OCI-LY7 (cell line): ENCODE measurements at regions not wholly inside any gene's neighbourhood (a gene's known extent, or its start where the extent isn't known, plus 50 kb on each side); places are given as distances from the start of the nearest gene placed in this dataset.
A peak's percentile ranks its signal among the peaks of the same experiment; 100 is the strongest.

Source experiments
- BruUV-seq: library from RNA; stranded (reverse); fragments of 400-500 nt; replicated peaks from 2 replicates; lab custom pipeline; 2021; lab: Mats Ljungman, UMichigan
- CTCF ChIA-PET: fragments of 300-600 bp; sonication (Branson Sonifier 250); formaldehyde crosslinking; loops from one replicate; lab custom pipeline; 2022; ENCODE audit warnings: antibody characterized with exemption; ENCODE audit not compliant: unreplicated experiment; lab: Charles Lee
- POLR2A ChIA-PET: fragments of 300-600 bp; sonication (Branson Sonifier 250); formaldehyde crosslinking; loops from one replicate; lab custom pipeline; 2022; ENCODE audit warnings: antibody characterized with exemption; lab: Charles Lee
- DNase-seq: peaks from one replicate; pipeline ENCODE4 v3.0.0-alpha.2; 2015; ENCODE audit warnings: low spot score
- H2AFZ ChIP-seq: fragments of 200-600 bp; sonication (generic), shearing (Covaris generic); 2 replicates; pipeline ENCODE4 v1.6.1; 2014; ENCODE audit warnings: mild to moderate bottlenecking, antibody characterized with exemption, low read length, moderate library complexity
- H3K27ac ChIP-seq: fragments of 200-600 bp; sonication (generic); 2 replicates; pipeline ENCODE4 v1.5.1; 2014; ENCODE audit warnings: mixed run types, low read depth, mild to moderate bottlenecking, moderate library complexity, low read length, inconsistent platforms; ENCODE audit not compliant: poor library complexity, severe bottlenecking
- H3K36me3 ChIP-seq: fragments of 200-600 bp; sonication (generic); 2 replicates; pipeline ENCODE4 v1.6.1; 2014; ENCODE audit warnings: mild to moderate bottlenecking, antibody characterized with exemption, low read length, moderate library complexity, mixed read lengths; ENCODE audit not compliant: insufficient read depth
- H3K4me1 ChIP-seq: fragments of 200-600 bp; sonication (generic); 2 replicates; pipeline ENCODE4 v1.5.1; 2014; ENCODE audit warnings: mild to moderate bottlenecking, low read length; ENCODE audit not compliant: insufficient read depth, poor library complexity, severe bottlenecking
- H3K4me2 ChIP-seq: fragments of 200-600 bp; sonication (generic); 2 replicates; pipeline ENCODE4 v1.6.1; 2014; ENCODE audit warnings: mild to moderate bottlenecking, low read length
- H3K4me3 ChIP-seq: fragments of 200-600 bp; sonication (generic); 2 replicates; pipeline ENCODE4 v1.5.1; 2014; ENCODE audit warnings: mild to moderate bottlenecking, low read depth, low read length; ENCODE audit not compliant: poor library complexity, severe bottlenecking
- H3K79me2 ChIP-seq: fragments of 200-600 bp; sonication (generic); 2 replicates; pipeline ENCODE4 v1.6.1; 2016; ENCODE audit warnings: low read depth, mild to moderate bottlenecking, low read length, moderate library complexity, mixed read lengths; ENCODE audit not compliant: insufficient read depth
- H3K9me2 ChIP-seq: fragments of 200-600 bp; sonication (generic); 2 replicates; pipeline ENCODE4 v1.6.1; 2016; ENCODE audit warnings: mild to moderate bottlenecking, low read length, mixed read lengths; ENCODE audit not compliant: insufficient read depth
- H3K9me3 ChIP-seq: fragments of 200-600 bp; sonication (generic); 2 replicates; pipeline ENCODE4 v1.6.1; 2014; ENCODE audit warnings: mild to moderate bottlenecking, mixed run types, low read length, mixed read lengths
- H4K20me1 ChIP-seq: fragments of 200-600 bp; sonication (generic); 2 replicates; pipeline ENCODE4 v1.6.1; 2014; ENCODE audit warnings: mild to moderate bottlenecking, antibody characterized with exemption, low read length, moderate library complexity, mixed read lengths; ENCODE audit not compliant: insufficient read depth
- CTCF ChIP-seq: fragments of 200-600 bp; sonication (generic); conservative IDR thresholded peaks from 2 replicates; pipeline ENCODE4 v1.5.1; 2014; ENCODE audit warnings: mild to moderate bottlenecking, antibody characterized with exemption, low read length, moderate library complexity, mixed read lengths
- EZH2phosphoT487 ChIP-seq: fragments of 200-600 bp; sonication (generic); IDR thresholded peaks from 2 replicates; pipeline ENCODE4 v1.6.1; 2018; ENCODE audit warnings: low read depth, borderline replicate concordance, mild to moderate bottlenecking, mixed run types, antibody characterized with exemption, low read length, moderate library complexity, mixed read lengths
- intact Hi-C: fragments of 100-400 bp; cut with micrococcal nuclease; formaldehyde crosslinking; loops from one replicate; pipeline ENCODE4 v1.10.0; 2022; ENCODE audit not compliant: unreplicated experiment

DNA sequence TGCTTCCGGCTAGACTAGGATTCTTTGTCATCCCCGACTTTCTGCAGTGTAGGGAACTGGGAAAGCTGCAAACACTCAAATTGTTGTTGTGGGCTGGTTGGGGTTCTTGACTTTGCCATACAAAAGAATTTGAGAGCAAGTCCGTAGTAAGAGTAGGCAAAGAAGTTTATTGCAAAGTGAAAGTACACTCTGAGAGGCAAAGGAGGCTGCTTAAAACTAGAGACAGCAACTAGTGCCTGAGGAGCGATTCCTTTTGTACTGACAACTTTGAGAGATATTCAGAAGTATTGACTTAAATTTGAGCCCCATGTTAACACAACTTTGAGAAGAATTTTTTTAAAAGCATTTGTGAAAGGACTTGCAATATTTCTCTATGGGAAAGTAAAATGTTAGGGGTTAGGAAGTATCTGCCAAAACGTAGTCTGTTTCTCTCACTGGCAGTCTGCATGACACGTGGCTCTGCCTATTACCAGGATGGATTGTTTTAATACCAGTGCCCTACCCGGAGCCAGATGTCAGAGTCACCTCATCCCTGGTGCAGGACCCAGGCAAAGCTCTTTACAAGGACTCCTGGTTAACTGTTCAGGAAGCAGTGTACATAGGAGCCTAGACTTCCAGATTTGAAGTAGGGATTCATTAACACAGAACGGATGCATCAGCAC, 85.0 kb upstream of the CLPB start:
- H3K4me1 ChIP-seq, result no peaks in the 10 kb centered on the region
- no peaks in the 10 kb centered on the region for H3K79me2 ChIP-seq
- no peak overlapping the region for H2AFZ ChIP-seq
- no peak for TF ChIP-seq CTCF
- TF ChIP-seq EZH2phosphoT487, result no peak
- ChIA-PET CTCF (no interaction called here), POLR2A (no interaction called here)
- no peak for DNase-seq
- intact Hi-C loops, result no loop called here
- no peak overlapping the region for H3K27ac ChIP-seq
- no peaks in the 10 kb centered on the region for H3K9me3 ChIP-seq
- BruUV-seq, result no TSS peak
- H3K36me3 ChIP-seq, result no peaks in the 10 kb centered on the region
- H4K20me1 ChIP-seq, result no peaks in the 10 kb centered on the region
- no peaks in the 10 kb centered on the region for H3K9me2 ChIP-seq
- H3K4me2 ChIP-seq, result peak overlapping the region; percentile 36
- peak overlapping the region; percentile 9 for H3K4me3 ChIP-seq

- Histone ChIP-seq H3K9me3 (0 out of 2 replicates have a peak, but pooled peaks cover 5% of the 10 kb centered on the region), H3K36me3 (no peaks in the 10 kb centered on the region), H4K20me1 (no peaks in the 10 kb centered on the region), H3K4me2 (no peak overlapping the region), H2AFZ (no peak overlapping the region), H3K27ac (no peak overlapping the region), H3K9me2 (no peaks in the 10 kb centered on the region), H3K4me1 (no peaks in the 10 kb centered on the region), H3K4me3 (no peak overlapping the region), H3K79me2 (no peaks in the 10 kb centered on the region)
- POLR2A ChIA-PET, result no interaction called here
- CTCF ChIA-PET, result no interaction called here
- no peak for DNase-seq
- intact Hi-C loops, result no loop called here
- TF ChIP-seq CTCF (no peak), EZH2phosphoT487 (no peak)
- BruUV-seq, result no TSS peak
Observed at GRCh38 chr11:72514331-72514730, 80.0 kb upstream of the CLPB start.

GRCh38 chr11:72513411-72513810, 79.1 kb upstream of the CLPB start:
- Histone ChIP-seq H3K4me3 (no peak overlapping the region), H3K4me2 (no peak overlapping the region), H2AFZ (no peak overlapping the region), H3K9me2 (no peaks in the 10 kb centered on the region), H3K27ac (no peak overlapping the region), H3K36me3 (no peaks in the 10 kb centered on the region), H3K79me2 (no peaks in the 10 kb centered on the region), H3K9me3 (0 out of 2 replicates have a peak, but pooled peaks cover 5% of the 10 kb centered on the region), H4K20me1 (no peaks in the 10 kb centered on the region), H3K4me1 (no peaks in the 10 kb centered on the region)
- no peak for DNase-seq
- no peak for TF ChIP-seq CTCF
- no peak for TF ChIP-seq EZH2phosphoT487
- POLR2A ChIA-PET, result no interaction called here
- BruUV-seq, result no TSS peak
- intact Hi-C loops, result no loop called here
- CTCF ChIA-PET, result no interaction called here
